ENCODE measurements at regions not wholly inside any gene's neighbourhood (a gene's known extent, or its start where the extent isn't known, plus 50 kb on each side); places are given as distances from the start of the nearest gene placed in this dataset.

GRCh38 chr10:107453561-107453960 lies 289.1 kb upstream of the SORCS1 start:
- Histone ChIP-seq H3K4me1 (ENCODE audit: control insufficient read depth, insufficient read depth, low read length) (no peaks in the 10 kb centered on the region), H3K9ac (ENCODE audit: low read length) (no peak overlapping the region), H3K36me3 (ENCODE audit: control insufficient read depth, insufficient read depth, low read length) (no peaks in the 10 kb centered on the region), H3K4me3 (ENCODE audit: low read length) (no peak overlapping the region), H3K9me3 (ENCODE audit: control insufficient read depth, low read length) (no peaks in the 10 kb centered on the region), H3K27me3 (ENCODE audit: control insufficient read depth, insufficient read depth, low read length) (no peaks in the 10 kb centered on the region)

DNA sequence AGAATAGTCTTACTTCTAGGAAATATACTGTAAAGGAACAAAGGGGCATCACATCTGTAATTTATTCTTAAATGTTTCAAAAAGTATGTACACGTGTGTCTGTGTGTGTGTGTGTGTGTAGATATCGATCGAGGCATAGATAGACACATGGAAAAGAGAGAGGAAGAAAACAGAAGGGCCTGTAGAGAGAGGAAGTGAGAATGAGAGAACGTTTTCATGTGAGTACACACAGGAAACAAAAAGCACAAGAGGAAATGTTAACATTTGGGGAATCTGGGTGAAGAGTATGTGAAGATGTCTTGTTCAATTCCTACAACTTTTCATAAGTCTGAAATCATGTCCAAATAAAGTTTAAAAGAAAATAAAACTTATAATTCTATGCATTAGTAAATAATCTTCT lies 286.5 kb upstream of the SORCS1 start:
- H3K36me3 ChIP-seq (ENCODE audit: control insufficient read depth, insufficient read depth, low read length) = no peaks in the 10 kb centered on the region
- no peaks in the 10 kb centered on the region for H3K4me1 ChIP-seq (ENCODE audit: control insufficient read depth, insufficient read depth, low read length)
- no peak overlapping the region for H3K4me3 ChIP-seq (ENCODE audit: low read length)
- no peaks in the 10 kb centered on the region for H3K27me3 ChIP-seq (ENCODE audit: control insufficient read depth, insufficient read depth, low read length)
- H3K9me3 ChIP-seq (ENCODE audit: control insufficient read depth, low read length) = no peaks in the 10 kb centered on the region
- H3K9ac ChIP-seq (ENCODE audit: low read length) = no peak overlapping the region

GRCh38 chr10:107450056-107450455 lies 285.6 kb upstream of the SORCS1 start:
- Histone ChIP-seq H3K27me3 (ENCODE audit: control insufficient read depth, insufficient read depth, low read length) (no peaks in the 10 kb centered on the region), H3K9me3 (ENCODE audit: control insufficient read depth, low read length) (no peaks in the 10 kb centered on the region), H3K4me3 (ENCODE audit: low read length) (no peak overlapping the region), H3K4me1 (ENCODE audit: control insufficient read depth, insufficient read depth, low read length) (no peaks in the 10 kb centered on the region), H3K9ac (ENCODE audit: low read length) (no peak overlapping the region), H3K36me3 (ENCODE audit: control insufficient read depth, insufficient read depth, low read length) (no peaks in the 10 kb centered on the region)

GRCh38 chr10:107444443-107444842 lies 279.9 kb upstream of the SORCS1 start:
- no peaks in the 10 kb centered on the region for H3K4me1 ChIP-seq (ENCODE audit: control insufficient read depth, insufficient read depth, low read length)
- H3K27me3 ChIP-seq (ENCODE audit: control insufficient read depth, insufficient read depth, low read length) = no peaks in the 10 kb centered on the region
- no peaks in the 10 kb centered on the region for H3K36me3 ChIP-seq (ENCODE audit: control insufficient read depth, insufficient read depth, low read length)
- H3K9ac ChIP-seq (ENCODE audit: low read length) = no peak overlapping the region
- no peaks in the 10 kb centered on the region for H3K9me3 ChIP-seq (ENCODE audit: control insufficient read depth, low read length)
- H3K4me3 ChIP-seq (ENCODE audit: low read length) = no peak overlapping the region

DNA sequence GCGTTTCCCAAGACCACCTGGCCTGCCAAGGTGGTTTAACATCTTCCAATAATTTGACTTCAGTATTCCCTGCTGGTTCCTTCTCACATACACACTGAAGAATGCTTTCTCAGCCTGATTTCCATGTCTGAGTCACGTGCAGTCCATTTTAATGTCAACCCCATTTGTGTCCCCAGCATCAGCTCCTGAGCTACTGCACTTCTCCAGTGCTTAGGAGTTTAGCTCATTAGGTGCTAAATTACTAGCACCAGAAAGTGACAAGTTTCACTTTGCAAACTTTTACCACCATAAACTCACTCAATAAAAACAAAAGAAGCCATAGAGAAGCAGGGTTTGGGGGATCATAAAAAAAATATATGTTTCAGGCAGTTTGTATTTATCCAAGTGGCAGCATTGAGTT lies 279.3 kb upstream of the SORCS1 start:
- H3K4me1 ChIP-seq (ENCODE audit: control insufficient read depth, insufficient read depth, low read length) = no peaks in the 10 kb centered on the region
- H3K9ac ChIP-seq (ENCODE audit: low read length) = no peak overlapping the region
- no peak overlapping the region for H3K4me3 ChIP-seq (ENCODE audit: low read length)
- H3K9me3 ChIP-seq (ENCODE audit: control insufficient read depth, low read length) = no peaks in the 10 kb centered on the region
- H3K27me3 ChIP-seq (ENCODE audit: control insufficient read depth, insufficient read depth, low read length) = no peaks in the 10 kb centered on the region
- H3K36me3 ChIP-seq (ENCODE audit: control insufficient read depth, insufficient read depth, low read length) = no peaks in the 10 kb centered on the region

- H3K27me3 ChIP-seq (ENCODE audit: control insufficient read depth, insufficient read depth, low read length) = no peaks in the 10 kb centered on the region
- H3K36me3 ChIP-seq (ENCODE audit: control insufficient read depth, insufficient read depth, low read length) = no peaks in the 10 kb centered on the region
- H3K9ac ChIP-seq (ENCODE audit: low read length) = no peak overlapping the region
- no peaks in the 10 kb centered on the region for H3K4me1 ChIP-seq (ENCODE audit: control insufficient read depth, insufficient read depth, low read length)
- no peak overlapping the region for H3K4me3 ChIP-seq (ENCODE audit: low read length)
- H3K9me3 ChIP-seq (ENCODE audit: control insufficient read depth, low read length) = no peaks in the 10 kb centered on the region
These were observed 278.8 kb upstream of the SORCS1 start for GRCh38 chr10:107443326-107443725.

GRCh38 chr10:107442035-107442505 lies 277.6 kb upstream of the SORCS1 start:
- H3K4me3 ChIP-seq (ENCODE audit: low read length) = no peak overlapping the region
- H3K9ac ChIP-seq (ENCODE audit: low read length) = no peak overlapping the region
- H3K27me3 ChIP-seq (ENCODE audit: control insufficient read depth, insufficient read depth, low read length) = no peaks in the 10 kb centered on the region
- no peaks in the 10 kb centered on the region for H3K36me3 ChIP-seq (ENCODE audit: control insufficient read depth, insufficient read depth, low read length)
- no peaks in the 10 kb centered on the region for H3K4me1 ChIP-seq (ENCODE audit: control insufficient read depth, insufficient read depth, low read length)
- no peaks in the 10 kb centered on the region for H3K9me3 ChIP-seq (ENCODE audit: control insufficient read depth, low read length)

DNA sequence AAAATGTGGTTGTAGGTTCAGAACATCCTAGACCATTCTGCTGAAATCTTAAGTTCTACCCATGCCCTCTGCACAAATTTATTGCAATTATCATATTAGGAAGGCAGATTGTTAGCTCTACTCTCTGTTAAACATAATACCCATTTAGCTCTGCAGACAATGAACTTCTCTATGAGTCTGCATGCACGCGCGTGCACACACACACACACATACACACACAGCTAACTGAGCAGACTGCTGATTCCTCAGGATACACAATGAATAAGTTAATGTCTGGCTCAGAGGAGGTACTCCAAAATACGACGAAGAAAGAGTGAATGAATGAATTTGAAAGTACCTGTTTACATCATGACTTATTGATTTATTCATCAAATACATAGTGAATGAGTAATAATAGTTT lies 276.2 kb upstream of the SORCS1 start:
- Histone ChIP-seq H3K36me3 (ENCODE audit: control insufficient read depth, insufficient read depth, low read length) (no peaks in the 10 kb centered on the region), H3K9me3 (ENCODE audit: control insufficient read depth, low read length) (no peaks in the 10 kb centered on the region), H3K27me3 (ENCODE audit: control insufficient read depth, insufficient read depth, low read length) (no peaks in the 10 kb centered on the region), H3K9ac (ENCODE audit: low read length) (no peak overlapping the region), H3K4me3 (ENCODE audit: low read length) (no peak overlapping the region), H3K4me1 (ENCODE audit: control insufficient read depth, insufficient read depth, low read length) (no peaks in the 10 kb centered on the region)

DNA sequence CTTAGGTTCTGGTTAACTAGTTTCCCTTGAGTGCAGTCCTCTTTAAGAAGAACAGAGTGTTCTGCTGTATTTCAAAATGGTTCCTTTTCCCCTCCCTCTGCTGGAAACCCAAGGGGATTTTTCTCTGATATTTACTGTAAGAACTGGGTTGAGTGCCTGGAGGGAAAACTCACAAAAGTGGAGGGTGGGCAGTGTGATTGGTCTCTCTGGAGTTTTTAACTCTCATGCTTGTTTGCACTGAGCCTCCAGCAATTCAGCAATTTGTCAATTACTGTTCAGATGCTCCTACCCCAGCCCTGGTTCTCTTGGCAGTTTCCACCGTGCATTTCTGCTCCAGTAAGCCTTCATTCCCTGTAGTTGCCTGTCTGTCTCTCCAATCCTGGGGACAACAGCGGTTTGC lies 273.4 kb upstream of the SORCS1 start:
- Histone ChIP-seq H3K27me3 (ENCODE audit: control insufficient read depth, insufficient read depth, low read length) (no peaks in the 10 kb centered on the region), H3K4me3 (ENCODE audit: low read length) (no peak overlapping the region), H3K36me3 (ENCODE audit: control insufficient read depth, insufficient read depth, low read length) (no peaks in the 10 kb centered on the region), H3K9ac (ENCODE audit: low read length) (no peak overlapping the region), H3K9me3 (ENCODE audit: control insufficient read depth, low read length) (no peaks in the 10 kb centered on the region), H3K4me1 (ENCODE audit: control insufficient read depth, insufficient read depth, low read length) (no peaks in the 10 kb centered on the region)

- Histone ChIP-seq H3K4me3 (ENCODE audit: low read length) (no peak overlapping the region), H3K9ac (ENCODE audit: low read length) (no peak overlapping the region), H3K9me3 (ENCODE audit: control insufficient read depth, low read length) (no peaks in the 10 kb centered on the region), H3K36me3 (ENCODE audit: control insufficient read depth, insufficient read depth, low read length) (no peaks in the 10 kb centered on the region), H3K4me1 (ENCODE audit: control insufficient read depth, insufficient read depth, low read length) (no peaks in the 10 kb centered on the region), H3K27me3 (ENCODE audit: control insufficient read depth, insufficient read depth, low read length) (no peaks in the 10 kb centered on the region)
These were observed 272.1 kb upstream of the SORCS1 start for GRCh38 chr10:107436568-107436967.

GRCh38 chr10:107434854-107435253 lies 270.3 kb upstream of the SORCS1 start:
- Histone ChIP-seq H3K4me1 (ENCODE audit: control insufficient read depth, insufficient read depth, low read length) (no peaks in the 10 kb centered on the region), H3K27me3 (ENCODE audit: control insufficient read depth, insufficient read depth, low read length) (no peaks in the 10 kb centered on the region), H3K9ac (ENCODE audit: low read length) (no peak overlapping the region), H3K36me3 (ENCODE audit: control insufficient read depth, insufficient read depth, low read length) (no peaks in the 10 kb centered on the region), H3K4me3 (ENCODE audit: low read length) (no peak overlapping the region), H3K9me3 (ENCODE audit: control insufficient read depth, low read length) (no peaks in the 10 kb centered on the region)

DNA sequence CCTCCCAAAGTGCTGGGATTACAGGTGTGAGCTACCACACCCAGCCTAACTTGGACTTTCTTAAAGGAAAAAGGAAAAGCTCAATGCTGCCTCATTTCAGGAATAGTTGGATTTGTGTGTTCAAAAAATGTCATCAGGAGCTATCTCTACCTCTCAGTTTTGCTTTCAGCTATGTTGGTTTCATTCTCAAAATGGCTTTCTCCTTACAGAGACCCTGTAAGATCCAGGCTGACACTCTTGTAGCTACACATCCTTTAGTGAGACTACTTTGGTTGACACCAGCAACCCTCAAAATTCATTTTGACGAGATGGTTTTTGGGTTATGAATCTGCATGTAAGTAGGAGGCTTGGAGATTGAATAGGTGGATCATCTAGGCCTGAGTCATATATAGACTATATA lies 269.7 kb upstream of the SORCS1 start:
- H3K9ac ChIP-seq (ENCODE audit: low read length) = no peak overlapping the region
- H3K27me3 ChIP-seq (ENCODE audit: control insufficient read depth, insufficient read depth, low read length) = no peaks in the 10 kb centered on the region
- H3K36me3 ChIP-seq (ENCODE audit: control insufficient read depth, insufficient read depth, low read length) = no peaks in the 10 kb centered on the region
- no peaks in the 10 kb centered on the region for H3K9me3 ChIP-seq (ENCODE audit: control insufficient read depth, low read length)
- H3K4me1 ChIP-seq (ENCODE audit: control insufficient read depth, insufficient read depth, low read length) = no peaks in the 10 kb centered on the region
- no peak overlapping the region for H3K4me3 ChIP-seq (ENCODE audit: low read length)

GRCh38 chr10:107433605-107434004 lies 269.1 kb upstream of the SORCS1 start:
- no peaks in the 10 kb centered on the region for H3K4me1 ChIP-seq (ENCODE audit: control insufficient read depth, insufficient read depth, low read length)
- H3K36me3 ChIP-seq (ENCODE audit: control insufficient read depth, insufficient read depth, low read length) = no peaks in the 10 kb centered on the region
- no peak overlapping the region for H3K9ac ChIP-seq (ENCODE audit: low read length)
- no peak overlapping the region for H3K4me3 ChIP-seq (ENCODE audit: low read length)
- no peaks in the 10 kb centered on the region for H3K9me3 ChIP-seq (ENCODE audit: control insufficient read depth, low read length)
- no peaks in the 10 kb centered on the region for H3K27me3 ChIP-seq (ENCODE audit: control insufficient read depth, insufficient read depth, low read length)

Data from mucosa of stomach (tissue), 1 donor.